Keratinocyte (primary cell): ENCODE measurements at regions not wholly inside any gene's neighbourhood (a gene's known extent, or its start where the extent isn't known, plus 50 kb on each side); places are given as distances from the start of the nearest gene placed in this dataset.

Experiments
- EZH2 ChIP-seq: IDR thresholded peaks from one replicate; pipeline ENCODE4 v1.6.1; 2012; ENCODE audit warnings: inconsistent platforms, mild to moderate bottlenecking, low read length, moderate library complexity
- TF ChIP-seq, protein P1 (sequence below), 3 experiments: IDR thresholded peaks in 1 of 3; conservative IDR thresholded peaks in 1 of 3; optimal IDR thresholded peaks in 1 of 3; 2 replicates in 2 of 3; 3 replicates in 1 of 3; pipeline versions ENCODE3 to v1.5.1; 2011; ENCODE audit warnings: low read length in 3 of 3, mild to moderate bottlenecking in 3 of 3, moderate library complexity in 2 of 3, control low read depth in 1 of 3, inconsistent platforms in 1 of 3; ENCODE audit not compliant: insufficient read depth in 2 of 3; ENCODE audit errors: extremely low read depth in 1 of 3

DNA sequence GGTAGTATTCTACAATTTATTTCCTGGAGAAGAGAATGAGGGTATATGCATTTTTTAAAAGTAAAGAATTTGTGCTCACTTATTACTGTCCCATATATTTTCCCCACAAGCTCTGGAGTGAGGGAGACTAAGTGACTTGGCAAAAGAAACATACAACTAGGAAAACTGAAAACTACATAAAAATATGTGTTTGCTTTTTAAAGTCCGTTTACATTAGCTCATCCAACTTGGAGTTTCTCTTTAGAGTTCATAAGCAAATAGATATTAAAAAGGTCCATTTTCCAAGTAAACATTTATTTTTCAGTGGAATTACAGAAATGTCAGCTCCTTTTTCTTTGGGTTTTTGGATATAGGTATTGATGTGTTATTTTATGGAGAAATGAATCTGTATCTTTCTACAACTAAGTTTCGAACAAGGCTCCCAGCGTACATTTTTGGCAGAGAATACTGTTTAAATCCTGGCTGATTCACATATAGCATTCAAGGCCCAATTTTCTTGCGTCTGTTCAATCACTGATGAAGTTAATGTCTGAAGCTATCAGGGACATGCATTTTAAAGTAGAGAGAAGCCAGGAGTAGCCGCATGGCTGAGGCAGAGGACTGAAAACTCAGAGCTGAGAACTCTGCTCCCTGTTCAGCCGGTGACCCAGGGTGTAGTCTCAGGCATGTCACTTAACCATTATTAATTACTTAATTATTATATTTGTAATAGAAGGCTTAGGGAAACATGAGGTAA, 729.4 kb downstream of the EFNB2 start:
- TF ChIP-seq, protein P1, sequence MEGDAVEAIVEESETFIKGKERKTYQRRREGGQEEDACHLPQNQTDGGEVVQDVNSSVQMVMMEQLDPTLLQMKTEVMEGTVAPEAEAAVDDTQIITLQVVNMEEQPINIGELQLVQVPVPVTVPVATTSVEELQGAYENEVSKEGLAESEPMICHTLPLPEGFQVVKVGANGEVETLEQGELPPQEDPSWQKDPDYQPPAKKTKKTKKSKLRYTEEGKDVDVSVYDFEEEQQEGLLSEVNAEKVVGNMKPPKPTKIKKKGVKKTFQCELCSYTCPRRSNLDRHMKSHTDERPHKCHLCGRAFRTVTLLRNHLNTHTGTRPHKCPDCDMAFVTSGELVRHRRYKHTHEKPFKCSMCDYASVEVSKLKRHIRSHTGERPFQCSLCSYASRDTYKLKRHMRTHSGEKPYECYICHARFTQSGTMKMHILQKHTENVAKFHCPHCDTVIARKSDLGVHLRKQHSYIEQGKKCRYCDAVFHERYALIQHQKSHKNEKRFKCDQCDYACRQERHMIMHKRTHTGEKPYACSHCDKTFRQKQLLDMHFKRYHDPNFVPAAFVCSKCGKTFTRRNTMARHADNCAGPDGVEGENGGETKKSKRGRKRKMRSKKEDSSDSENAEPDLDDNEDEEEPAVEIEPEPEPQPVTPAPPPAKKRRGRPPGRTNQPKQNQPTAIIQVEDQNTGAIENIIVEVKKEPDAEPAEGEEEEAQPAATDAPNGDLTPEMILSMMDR (optimal IDR thresholded peaks at IDR 0.05 in 1 of 3, IDR thresholded peaks at IDR 0.05 in 1 of 3, conservative IDR thresholded peaks at IDR 0.05 in 1 of 3; ENCODE audit: extremely low read depth in 1 of 3, insufficient read depth in 2 of 3, low read length in 3 of 3): no peak
- no peak for TF ChIP-seq EZH2
